GM10248 (cell line): ENCODE measurements at regions not wholly inside any gene's neighbourhood (a gene's known extent, or its start where the extent isn't known, plus 50 kb on each side); places are given as distances from the start of the nearest gene placed in this dataset.

Experiments used
- CTCF ChIA-PET: fragments of 300-600 bp; sonication (Branson Sonifier 250); formaldehyde crosslinking; extraction: SDS; loops from one replicate; lab custom pipeline; 2021; ENCODE audit warnings: antibody characterized with exemption; lab: Yijun Ruan, JAX
- POLR2A ChIA-PET: fragments of 350-650 bp; sonication (Branson Sonifier 250); formaldehyde crosslinking; extraction: SDS; loops from one replicate; lab custom pipeline; 2020; ENCODE audit warnings: antibody characterized with exemption; lab: Yijun Ruan, JAX
- DNase-seq: peaks from one replicate; pipeline ENCODE4 v3.0.0; 2012; ENCODE audit errors: extremely low spot score
- TF ChIP-seq, protein P1 (sequence below): IDR thresholded peaks from 2 replicates; pipeline ENCODE4 v1.5.1; 2012; ENCODE audit warnings: mild to moderate bottlenecking, low read depth; ENCODE audit errors: extremely low read depth, missing control alignments, control extremely low read depth

GRCh38 chr2:39948016-39948719 lies 169.1 kb upstream of the THUMPD2 start:
- POLR2A ChIA-PET, result no interaction called here
- TF ChIP-seq, protein P1, sequence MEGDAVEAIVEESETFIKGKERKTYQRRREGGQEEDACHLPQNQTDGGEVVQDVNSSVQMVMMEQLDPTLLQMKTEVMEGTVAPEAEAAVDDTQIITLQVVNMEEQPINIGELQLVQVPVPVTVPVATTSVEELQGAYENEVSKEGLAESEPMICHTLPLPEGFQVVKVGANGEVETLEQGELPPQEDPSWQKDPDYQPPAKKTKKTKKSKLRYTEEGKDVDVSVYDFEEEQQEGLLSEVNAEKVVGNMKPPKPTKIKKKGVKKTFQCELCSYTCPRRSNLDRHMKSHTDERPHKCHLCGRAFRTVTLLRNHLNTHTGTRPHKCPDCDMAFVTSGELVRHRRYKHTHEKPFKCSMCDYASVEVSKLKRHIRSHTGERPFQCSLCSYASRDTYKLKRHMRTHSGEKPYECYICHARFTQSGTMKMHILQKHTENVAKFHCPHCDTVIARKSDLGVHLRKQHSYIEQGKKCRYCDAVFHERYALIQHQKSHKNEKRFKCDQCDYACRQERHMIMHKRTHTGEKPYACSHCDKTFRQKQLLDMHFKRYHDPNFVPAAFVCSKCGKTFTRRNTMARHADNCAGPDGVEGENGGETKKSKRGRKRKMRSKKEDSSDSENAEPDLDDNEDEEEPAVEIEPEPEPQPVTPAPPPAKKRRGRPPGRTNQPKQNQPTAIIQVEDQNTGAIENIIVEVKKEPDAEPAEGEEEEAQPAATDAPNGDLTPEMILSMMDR, result no peak
- DNase-seq, result no peak
- CTCF ChIA-PET, result no interaction called here

GRCh38 chr2:39947294-39948015 lies 168.4 kb upstream of the THUMPD2 start:
- TF ChIP-seq, protein P1, result no peak
- ChIA-PET POLR2A (no interaction called here), CTCF (interaction anchor here (1.0 to 1.4 kb wide), 2 partner anchors 9 to 17 kb away, joined by 3 to 5 read pairs; no protein-coding TSS in a partner anchor)
- no peak for DNase-seq

- TF ChIP-seq, protein P1, result no peak
- ChIA-PET CTCF (interaction anchor here (1.0 kb wide), 1 partner anchor 9 kb away, joined by 4 read pairs; no protein-coding TSS in a partner anchor), POLR2A (no interaction called here)
- no peak for DNase-seq
Measured at GRCh38 chr2:39942950-39943349, 163.9 kb upstream of the THUMPD2 start.

GRCh38 chr2:39938035-39938835 lies 159.2 kb upstream of the THUMPD2 start:
- TF ChIP-seq, protein P1, result no peak
- ChIA-PET CTCF (interaction anchor here (1.2 to 1.3 kb wide), 3 partner anchors 9 to 584 kb away, joined by 3 to 5 read pairs (median 5); no protein-coding TSS in a partner anchor), POLR2A (no interaction called here)
- DNase-seq, result no peak

GRCh38 chr2:39937621-39938020 lies 158.6 kb upstream of the THUMPD2 start:
- TF ChIP-seq, protein P1, result no peak
- ChIA-PET CTCF (interaction anchor here (1.3 kb wide), 2 partner anchors 24 to 585 kb away, joined by 3 to 5 read pairs; no protein-coding TSS in a partner anchor), POLR2A (no interaction called here)
- DNase-seq, result no peak

DNA sequence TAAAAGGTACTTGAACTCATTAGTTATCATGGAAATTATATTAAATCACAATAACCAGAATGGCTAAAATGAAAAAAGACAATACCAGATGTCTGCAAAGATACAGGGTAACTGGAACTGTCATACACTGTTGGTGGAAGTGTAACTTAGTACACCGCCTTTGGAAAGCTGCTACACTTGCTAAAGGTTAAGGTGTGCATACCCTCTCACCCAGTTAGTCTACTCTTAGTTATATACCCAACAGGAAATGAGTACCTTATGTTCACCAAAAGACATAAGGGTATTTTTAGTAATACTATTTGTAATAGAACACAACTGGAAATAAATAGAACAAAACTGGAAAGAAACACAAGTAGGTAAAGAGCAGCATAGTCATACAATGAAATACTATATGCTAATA lies 155.8 kb upstream of the THUMPD2 start:
- CTCF ChIA-PET, result interaction anchor here (1.6 kb wide), 1 partner anchor 47 kb away, joined by 3 read pairs; no protein-coding TSS in a partner anchor

More for the DNA sequence above, 155.8 kb upstream of the THUMPD2 start:
- POLR2A ChIA-PET, result no interaction called here
- TF ChIP-seq, protein P1, result no peak
- DNase-seq, result no peak
